ENCODE measurements at regions not wholly inside any gene's neighbourhood (a gene's known extent, or its start where the extent isn't known, plus 50 kb on each side); places are given as distances from the start of the nearest gene placed in this dataset.

DNA sequence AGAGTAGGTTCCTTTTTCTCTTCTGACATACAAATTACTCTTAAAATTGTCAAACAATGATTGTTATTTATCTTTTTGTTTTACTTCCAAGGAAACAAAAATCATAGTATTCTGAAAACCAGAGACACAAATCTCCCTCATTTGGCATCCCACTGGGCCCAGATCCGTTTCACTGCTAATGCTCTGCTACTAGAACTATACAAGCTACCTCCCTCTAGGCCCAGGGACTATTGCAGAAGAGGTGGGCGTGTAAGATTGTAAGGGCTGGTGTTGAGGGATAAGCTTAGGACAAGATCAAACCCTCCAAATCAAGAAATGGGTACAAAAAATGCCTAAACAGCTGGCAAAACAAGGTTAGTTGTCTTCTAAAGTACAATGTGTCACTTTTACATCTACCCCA is 928.9 kb upstream of the CDH10 start:
- WGBS, 5 donors, result 51 to 70% (median 61%) methylated on average over 2 of the region's 2 CpGs
- H3K36me3 ChIP-seq, result no peaks in the 10 kb centered on the region
- intact Hi-C loops (cut with DNase I; ENCODE audit: low total_unique reads), result no loop called here
- no peak overlapping the region for H3K4me3 ChIP-seq
- no peaks in the 10 kb centered on the region for H3K27me3 ChIP-seq (replicated peaks in 1 of 7)
- no peak overlapping the region for H3K27ac ChIP-seq
- TF ChIP-seq, protein P1, sequence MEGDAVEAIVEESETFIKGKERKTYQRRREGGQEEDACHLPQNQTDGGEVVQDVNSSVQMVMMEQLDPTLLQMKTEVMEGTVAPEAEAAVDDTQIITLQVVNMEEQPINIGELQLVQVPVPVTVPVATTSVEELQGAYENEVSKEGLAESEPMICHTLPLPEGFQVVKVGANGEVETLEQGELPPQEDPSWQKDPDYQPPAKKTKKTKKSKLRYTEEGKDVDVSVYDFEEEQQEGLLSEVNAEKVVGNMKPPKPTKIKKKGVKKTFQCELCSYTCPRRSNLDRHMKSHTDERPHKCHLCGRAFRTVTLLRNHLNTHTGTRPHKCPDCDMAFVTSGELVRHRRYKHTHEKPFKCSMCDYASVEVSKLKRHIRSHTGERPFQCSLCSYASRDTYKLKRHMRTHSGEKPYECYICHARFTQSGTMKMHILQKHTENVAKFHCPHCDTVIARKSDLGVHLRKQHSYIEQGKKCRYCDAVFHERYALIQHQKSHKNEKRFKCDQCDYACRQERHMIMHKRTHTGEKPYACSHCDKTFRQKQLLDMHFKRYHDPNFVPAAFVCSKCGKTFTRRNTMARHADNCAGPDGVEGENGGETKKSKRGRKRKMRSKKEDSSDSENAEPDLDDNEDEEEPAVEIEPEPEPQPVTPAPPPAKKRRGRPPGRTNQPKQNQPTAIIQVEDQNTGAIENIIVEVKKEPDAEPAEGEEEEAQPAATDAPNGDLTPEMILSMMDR (IDR thresholded peaks at IDR 0.05 in 8 of 11, conservative IDR thresholded peaks at IDR 0.05 in 3 of 11), result no peak
- TF ChIP-seq POLR2A (IDR thresholded peaks at IDR 0.05) (no peak), POLR2AphosphoS5 (IDR thresholded peaks at IDR 0.05) (no peak)
- H3K4me1 ChIP-seq, result no peaks in the 10 kb centered on the region
- H3K9me3 ChIP-seq, result peaks cover 0 to 13% (median 2%) of the 10 kb centered on the region in 8 donors
- no peak for DNase-seq

DNA sequence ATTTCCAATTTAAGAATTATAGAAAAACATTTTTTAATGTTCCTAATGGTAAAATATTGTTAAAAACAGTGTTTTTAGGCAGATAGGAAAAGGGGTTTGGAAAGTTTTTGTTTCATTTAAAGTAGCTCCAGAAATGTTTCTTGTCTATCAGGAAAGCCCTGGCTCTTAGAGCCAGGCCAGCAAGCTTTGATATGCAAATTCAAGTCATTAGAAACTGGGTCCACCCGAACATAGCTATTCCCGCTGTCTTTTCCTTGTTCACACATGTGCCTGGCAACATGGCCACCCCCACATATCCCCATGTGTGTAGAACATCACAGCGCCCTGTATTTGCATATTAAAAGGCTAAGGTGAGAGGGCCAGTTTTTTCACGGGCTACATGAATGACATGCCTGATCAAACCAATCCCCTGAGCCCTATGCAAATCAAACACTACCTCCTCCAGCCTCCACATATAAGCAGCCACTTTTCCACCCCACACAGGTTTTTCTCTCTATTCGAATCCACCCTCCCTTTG is 925.3 kb upstream of the CDH10 start:
- WGBS, 5 donors, result 61 to 84% (median 78%) methylated on average over 5 of the region's 5 CpGs

DNA sequence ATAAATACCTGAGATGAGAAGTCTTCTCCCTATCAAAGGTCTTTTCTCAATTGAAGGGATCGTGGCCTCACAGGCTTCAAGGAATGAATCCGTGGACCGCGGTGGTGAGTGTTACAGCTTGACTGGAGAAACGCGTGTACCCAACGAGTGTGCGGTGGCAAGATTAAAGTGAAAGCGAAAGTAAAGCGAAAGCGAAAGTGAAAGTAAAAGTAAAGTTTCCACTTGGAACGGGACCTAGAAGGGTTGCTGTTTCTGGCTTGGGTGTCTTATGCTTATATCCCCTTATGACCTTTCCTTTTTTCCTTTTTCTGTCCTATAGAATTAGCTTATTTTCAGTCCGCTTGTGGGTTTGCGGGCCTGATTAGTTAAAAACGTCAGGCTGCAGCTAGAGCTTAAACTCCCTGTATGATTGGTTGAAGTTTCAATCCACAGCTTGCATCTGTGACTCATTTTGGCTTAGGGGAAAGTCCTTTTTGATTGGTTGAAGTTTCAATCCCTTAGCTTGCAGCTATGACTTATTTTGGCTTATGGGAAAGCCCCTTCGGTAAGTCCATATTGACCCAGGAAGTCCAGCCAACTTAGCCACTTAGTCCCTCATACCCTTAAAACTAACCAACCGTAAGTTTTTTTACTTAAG is 924.3 kb upstream of the CDH10 start:
- Histone ChIP-seq H3K27ac (no peak overlapping the region), H3K4me1 (no peaks in the 10 kb centered on the region), H3K27me3 (replicated peaks in 1 of 7) (no peaks in the 10 kb centered on the region), H3K9me3 (peaks cover 0 to 26% (median 5%) of the 10 kb centered on the region in 8 donors), H3K4me3 (peak overlapping the region in 1 of 8 donors; percentile 12), H3K36me3 (no peaks in the 10 kb centered on the region)
- DNase-seq, result no peak
- TF ChIP-seq POLR2A (IDR thresholded peaks at IDR 0.05), result no peak
- TF ChIP-seq, protein P1 (IDR thresholded peaks at IDR 0.05 in 8 of 11, conservative IDR thresholded peaks at IDR 0.05 in 3 of 11), result no peak
- no peak for TF ChIP-seq POLR2AphosphoS5 (IDR thresholded peaks at IDR 0.05)
- 88 to 93% (median 90%) methylated on average over 17 of the region's 17 CpGs for WGBS, 5 donors
- intact Hi-C loops (cut with DNase I; ENCODE audit: low total_unique reads), result no loop called here

More for the DNA sequence above, 925.3 kb upstream of the CDH10 start:
- H3K4me3 ChIP-seq, result no peak overlapping the region
- H3K4me1 ChIP-seq, result no peaks in the 10 kb centered on the region
- H3K27ac ChIP-seq, result no peak overlapping the region
- intact Hi-C loops (cut with DNase I; ENCODE audit: low total_unique reads), result no loop called here
- TF ChIP-seq, protein P1 (IDR thresholded peaks at IDR 0.05 in 8 of 11, conservative IDR thresholded peaks at IDR 0.05 in 3 of 11), result no peak
- no peak for TF ChIP-seq POLR2A (IDR thresholded peaks at IDR 0.05)
- TF ChIP-seq POLR2AphosphoS5 (IDR thresholded peaks at IDR 0.05), result no peak
- no peaks in the 10 kb centered on the region for H3K27me3 ChIP-seq (replicated peaks in 1 of 7)
- H3K36me3 ChIP-seq, result no peaks in the 10 kb centered on the region
- no peak for DNase-seq
- H3K9me3 ChIP-seq, result peaks cover 0 to 26% (median 5%) of the 10 kb centered on the region in 8 donors

DNA sequence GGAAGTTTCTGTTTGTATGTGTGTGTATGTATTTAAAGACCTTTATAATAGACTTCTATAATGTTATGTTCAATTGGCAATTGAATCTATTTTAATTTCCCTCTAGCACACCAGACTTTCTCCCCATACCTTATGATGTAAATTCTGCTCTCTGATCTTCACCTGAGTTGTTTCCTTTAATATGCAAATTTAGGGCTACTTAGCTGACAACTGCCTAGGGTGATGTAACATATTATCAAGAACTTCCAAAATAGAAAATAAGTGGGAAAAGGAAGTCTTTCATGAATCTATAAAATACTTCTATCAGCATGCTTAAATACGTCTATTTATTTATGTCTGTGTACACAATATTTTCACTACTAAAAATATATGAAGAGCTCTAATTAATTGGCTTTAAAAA is 923.5 kb upstream of the CDH10 start:
- intact Hi-C loops (cut with DNase I; ENCODE audit: low total_unique reads), result no loop called here
- no peaks in the 10 kb centered on the region for H3K27me3 ChIP-seq (replicated peaks in 1 of 7)
- WGBS, 5 donors, result 88 to 96% (median 92%) methylated on average over 1 of the region's 1 CpG

More for the DNA sequence above, 923.5 kb upstream of the CDH10 start:
- Histone ChIP-seq H3K9me3 (peaks cover 0 to 33% (median 9%) of the 10 kb centered on the region in 8 donors), H3K4me3 (no peak overlapping the region), H3K36me3 (no peaks in the 10 kb centered on the region), H3K4me1 (no peaks in the 10 kb centered on the region), H3K27ac (no peak overlapping the region)
- TF ChIP-seq, protein P1 (IDR thresholded peaks at IDR 0.05 in 8 of 11, conservative IDR thresholded peaks at IDR 0.05 in 3 of 11), result no peak
- no peak for TF ChIP-seq POLR2A (IDR thresholded peaks at IDR 0.05)
- no peak for TF ChIP-seq POLR2AphosphoS5 (IDR thresholded peaks at IDR 0.05)
- no peak for DNase-seq
